Osteoblast (primary cell): ENCODE measurements at regions not wholly inside any gene's neighbourhood (a gene's known extent, or its start where the extent isn't known, plus 50 kb on each side); places are given as distances from the start of the nearest gene placed in this dataset.

Source experiments
- DNase-seq: peaks from one replicate; pipeline ENCODE4 v3.0.0; 2011; ENCODE audit warnings: low spot score, mixed read lengths; ENCODE audit not compliant: insufficient read length; ENCODE audit errors: missing footprints
- H2AFZ ChIP-seq: 2 replicates; pipeline ENCODE4 v1.6.0; 2011; ENCODE audit warnings: mild to moderate bottlenecking, low read length
- H3K27ac ChIP-seq: 2 replicates; pipeline ENCODE4 v1.5.1; 2011; ENCODE audit warnings: mild to moderate bottlenecking, low read depth, low read length, moderate library complexity
- H3K27me3 ChIP-seq: 2 replicates; pipeline ENCODE4 v1.6.0; 2012; ENCODE audit warnings: mild to moderate bottlenecking, control low read depth, inconsistent platforms, low read length, moderate library complexity; ENCODE audit not compliant: insufficient read depth
- H3K36me3 ChIP-seq: 2 replicates; pipeline ENCODE4 v1.5.1; 2011; ENCODE audit warnings: mild to moderate bottlenecking, low read length, control low read depth, moderate library complexity; ENCODE audit not compliant: insufficient read depth
- H3K4me1 ChIP-seq: 2 replicates; pipeline ENCODE4 v1.5.1; 2011; ENCODE audit warnings: mild to moderate bottlenecking, low read length, control low read depth, moderate library complexity; ENCODE audit not compliant: insufficient read depth
- H3K4me2 ChIP-seq: 2 replicates; pipeline ENCODE4 v1.6.0; 2011; ENCODE audit warnings: mild to moderate bottlenecking, low read length; ENCODE audit not compliant: insufficient read depth
- H3K4me3 ChIP-seq: fragments of 200-600 bp; sonication (generic); 3 replicates; pipeline ENCODE4 v1.5.1; 2012; ENCODE audit warnings: mild to moderate bottlenecking, low read length, inconsistent platforms; ENCODE audit not compliant: insufficient read depth
- H3K79me2 ChIP-seq: 2 replicates; pipeline ENCODE4 v1.6.0; 2012; ENCODE audit warnings: mild to moderate bottlenecking, low read length, control low read depth, inconsistent platforms; ENCODE audit not compliant: insufficient read depth
- H3K9me3 ChIP-seq: 2 replicates; pipeline ENCODE4 v1.5.1; 2011; ENCODE audit warnings: low read depth, low read length, control low read depth
- H4K20me1 ChIP-seq: 2 replicates; pipeline ENCODE4 v1.6.0; 2012; ENCODE audit warnings: mild to moderate bottlenecking, low read length, control low read depth; ENCODE audit not compliant: insufficient read depth
- CTCF ChIP-seq: IDR thresholded peaks from 2 replicates; pipeline ENCODE4 v1.5.1; 2011; ENCODE audit warnings: mild to moderate bottlenecking, low read depth, low read length, moderate library complexity; ENCODE audit errors: extremely low read depth

- H3K4me3 ChIP-seq, result no peak overlapping the region
- H3K9me3 ChIP-seq, result no peaks in the 10 kb centered on the region
- H3K4me2 ChIP-seq, result no peak overlapping the region
- no peak overlapping the region for H2AFZ ChIP-seq
- no peaks in the 10 kb centered on the region for H4K20me1 ChIP-seq
- H3K4me1 ChIP-seq, result peaks cover 14% of the 10 kb centered on the region
- H3K27ac ChIP-seq, result no peak overlapping the region
- no peaks in the 10 kb centered on the region for H3K27me3 ChIP-seq
- H3K36me3 ChIP-seq, result no peaks in the 10 kb centered on the region
- no peaks in the 10 kb centered on the region for H3K79me2 ChIP-seq
- TF ChIP-seq CTCF, result no peak
- no peak for DNase-seq
These were observed 229.8 kb downstream of the PIK3C3 start for GRCh38 chr18:42184685-42185477.

DNA sequence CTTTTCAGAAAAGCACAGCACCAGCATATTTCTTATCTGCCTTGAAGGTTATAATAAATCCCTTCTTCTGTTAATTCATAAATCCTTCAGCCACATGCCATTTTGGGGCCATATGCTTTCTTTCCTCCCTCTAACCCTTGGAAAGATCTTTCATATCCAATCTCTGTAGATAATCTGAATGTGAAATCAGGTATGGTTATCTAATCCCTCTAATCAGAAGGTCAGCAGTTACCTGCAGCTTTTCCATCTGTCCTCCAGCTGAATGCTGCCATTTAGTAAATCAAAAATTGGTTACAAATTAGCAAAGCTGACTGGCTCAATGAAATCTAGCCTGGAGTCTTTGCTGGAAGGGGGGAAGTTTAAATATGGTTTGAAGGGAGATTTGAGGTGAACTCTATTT is 230.5 kb downstream of the PIK3C3 start:
- Histone ChIP-seq H3K79me2 (no peaks in the 10 kb centered on the region), H3K27me3 (no peaks in the 10 kb centered on the region), H4K20me1 (no peaks in the 10 kb centered on the region), H3K4me1 (peaks cover 14% of the 10 kb centered on the region), H3K4me2 (no peak overlapping the region), H3K9me3 (no peaks in the 10 kb centered on the region), H3K4me3 (no peak overlapping the region), H3K36me3 (no peaks in the 10 kb centered on the region), H3K27ac (no peak overlapping the region), H2AFZ (no peak overlapping the region)
- no peak for DNase-seq
- no peak for TF ChIP-seq CTCF

GRCh38 chr18:42187611-42188380 is 232.8 kb downstream of the PIK3C3 start:
- no peak overlapping the region for H2AFZ ChIP-seq
- H3K79me2 ChIP-seq, result no peaks in the 10 kb centered on the region
- no peak for DNase-seq
- H3K4me3 ChIP-seq, result no peak overlapping the region
- H3K27ac ChIP-seq, result no peak overlapping the region
- H4K20me1 ChIP-seq, result no peaks in the 10 kb centered on the region
- TF ChIP-seq CTCF, result no peak
- no peaks in the 10 kb centered on the region for H3K9me3 ChIP-seq
- no peaks in the 10 kb centered on the region for H3K27me3 ChIP-seq
- no peak overlapping the region for H3K4me2 ChIP-seq
- peaks cover 14% of the 10 kb centered on the region for H3K4me1 ChIP-seq
- H3K36me3 ChIP-seq, result no peaks in the 10 kb centered on the region

GRCh38 chr18:42190643-42191042 is 235.6 kb downstream of the PIK3C3 start:
- no peak overlapping the region for H2AFZ ChIP-seq
- H3K4me2 ChIP-seq, result no peak overlapping the region
- TF ChIP-seq CTCF, result no peak
- no peaks in the 10 kb centered on the region for H4K20me1 ChIP-seq
- no peak overlapping the region for H3K27ac ChIP-seq
- no peaks in the 10 kb centered on the region for H3K36me3 ChIP-seq
- DNase-seq, result no peak
- no peaks in the 10 kb centered on the region for H3K27me3 ChIP-seq
- H3K9me3 ChIP-seq, result no peaks in the 10 kb centered on the region
- H3K4me1 ChIP-seq, result no peaks in the 10 kb centered on the region
- no peaks in the 10 kb centered on the region for H3K79me2 ChIP-seq
- no peak overlapping the region for H3K4me3 ChIP-seq
